Vagina (tissue), 2 donors: ENCODE measurements at regions not wholly inside any gene's neighbourhood (a gene's known extent, or its start where the extent isn't known, plus 50 kb on each side); places are given as distances from the start of the nearest gene placed in this dataset.

Experiments
- POLR2AphosphoS5 ChIP-seq, 2 donors: sonication (generic); formaldehyde crosslinking; IDR thresholded peaks; one replicate each; pipeline ENCODE4 v1.9.0; 2017; ENCODE audit warnings: antibody characterized with exemption in 2 of 2, mild to moderate bottlenecking in 2 of 2, low read depth in 1 of 2; ENCODE audit not compliant: insufficient read depth in 1 of 2
- TF ChIP-seq, protein P1 (sequence below), 3 experiments: fragments of 450-650 bp in 2 of 3; fragments of 200-600 bp in 1 of 3; sonication (generic) in 1 of 3; IDR thresholded peaks; one replicate each; pipeline ENCODE4 v1.5.1; 2017 to 2019; ENCODE audit warnings: antibody characterized with exemption in 3 of 3, mild to moderate bottlenecking in 2 of 3, moderate library complexity in 2 of 3

DNA sequence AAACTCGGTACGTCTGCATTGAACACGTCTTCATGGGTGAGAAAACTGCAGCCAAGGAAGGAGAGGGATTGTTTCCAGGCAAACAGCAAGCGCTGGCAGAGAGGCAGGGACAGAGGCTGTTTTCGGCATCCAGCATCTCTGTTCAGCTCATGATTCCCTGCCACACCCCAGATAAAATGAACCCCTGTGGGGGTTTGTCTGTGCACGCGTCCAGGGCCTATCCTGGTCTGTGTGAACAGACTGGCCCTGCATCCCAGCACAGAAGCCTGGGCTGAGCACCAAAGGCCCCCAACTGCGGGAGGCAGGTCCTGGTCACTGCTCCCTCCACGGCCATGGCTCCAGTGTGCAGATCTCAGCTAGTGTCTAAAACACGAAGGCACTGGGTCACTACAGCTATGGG lies 83.3 kb upstream of the FAM20C start:
- TF ChIP-seq, protein P1, sequence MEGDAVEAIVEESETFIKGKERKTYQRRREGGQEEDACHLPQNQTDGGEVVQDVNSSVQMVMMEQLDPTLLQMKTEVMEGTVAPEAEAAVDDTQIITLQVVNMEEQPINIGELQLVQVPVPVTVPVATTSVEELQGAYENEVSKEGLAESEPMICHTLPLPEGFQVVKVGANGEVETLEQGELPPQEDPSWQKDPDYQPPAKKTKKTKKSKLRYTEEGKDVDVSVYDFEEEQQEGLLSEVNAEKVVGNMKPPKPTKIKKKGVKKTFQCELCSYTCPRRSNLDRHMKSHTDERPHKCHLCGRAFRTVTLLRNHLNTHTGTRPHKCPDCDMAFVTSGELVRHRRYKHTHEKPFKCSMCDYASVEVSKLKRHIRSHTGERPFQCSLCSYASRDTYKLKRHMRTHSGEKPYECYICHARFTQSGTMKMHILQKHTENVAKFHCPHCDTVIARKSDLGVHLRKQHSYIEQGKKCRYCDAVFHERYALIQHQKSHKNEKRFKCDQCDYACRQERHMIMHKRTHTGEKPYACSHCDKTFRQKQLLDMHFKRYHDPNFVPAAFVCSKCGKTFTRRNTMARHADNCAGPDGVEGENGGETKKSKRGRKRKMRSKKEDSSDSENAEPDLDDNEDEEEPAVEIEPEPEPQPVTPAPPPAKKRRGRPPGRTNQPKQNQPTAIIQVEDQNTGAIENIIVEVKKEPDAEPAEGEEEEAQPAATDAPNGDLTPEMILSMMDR (IDR thresholded peaks at IDR 0.05), result no peak
- no peak for TF ChIP-seq POLR2AphosphoS5 (IDR thresholded peaks at IDR 0.05; ENCODE audit: insufficient read depth in 1 of 2, low read depth in 1 of 2)
